GM06990 (cell line): ENCODE measurements at regions not wholly inside any gene's neighbourhood (a gene's known extent, or its start where the extent isn't known, plus 50 kb on each side); places are given as distances from the start of the nearest gene placed in this dataset.
"Not testable (repeated sequence)": the region's sequence is repeated elsewhere in the genome, so short reads cannot be mapped to it uniquely, and the experiment has no call there.

Source experiments
- DNase-seq: peaks from one replicate; pipeline ENCODE4 v3.0.0-alpha.2; 2011; ENCODE audit not compliant: insufficient read length; ENCODE audit errors: extremely low read depth
- H3K27me3 ChIP-seq: replicated peaks from 2 replicates; pipeline ENCODE4 v1.6.0; 2011; ENCODE audit warnings: low read length; ENCODE audit not compliant: control insufficient read depth, insufficient read depth
- H3K36me3 ChIP-seq: 2 replicates; pipeline ENCODE4 v1.5.1; 2011; ENCODE audit warnings: low read length; ENCODE audit not compliant: control insufficient read depth, insufficient read depth
- H3K4me3 ChIP-seq: replicated peaks from 2 replicates; pipeline ENCODE4 v1.5.1; 2011; ENCODE audit warnings: low read depth, mild to moderate bottlenecking, control low read depth, low read length
- CTCF ChIP-seq: IDR thresholded peaks from 2 replicates; pipeline ENCODE4 v1.5.1; 2011; ENCODE audit warnings: low read length, control low read depth, mild to moderate bottlenecking, inconsistent platforms; ENCODE audit not compliant: insufficient read depth, poor library complexity, severe bottlenecking

- no peak for DNase-seq
Measured at GRCh38 chr5:12095808-12096281, 191.6 kb upstream of the CTNND2 start.

GRCh38 chr5:12093586-12093985 lies 189.3 kb upstream of the CTNND2 start:
- no peak overlapping the region for H3K4me3 ChIP-seq
- H3K27me3 ChIP-seq, result no peaks in the 10 kb centered on the region
- DNase-seq, result no peak
- no peaks in the 10 kb centered on the region for H3K36me3 ChIP-seq
- TF ChIP-seq CTCF, result no peak

More at GRCh38 chr5:12095808-12096281, 191.6 kb upstream of the CTNND2 start:
- H3K27me3 ChIP-seq, result no peaks in the 10 kb centered on the region
- no peak for TF ChIP-seq CTCF
- no peaks in the 10 kb centered on the region for H3K36me3 ChIP-seq
- H3K4me3 ChIP-seq, result no peak overlapping the region

GRCh38 chr5:12080761-12081160 lies 176.5 kb upstream of the CTNND2 start:
- H3K27me3 ChIP-seq, result no peaks in the 10 kb centered on the region
- H3K36me3 ChIP-seq, result no peaks in the 10 kb centered on the region
- no peak overlapping the region for H3K4me3 ChIP-seq
- TF ChIP-seq CTCF, result no peak
- no peak for DNase-seq

- not testable (repeated sequence) for H3K36me3 ChIP-seq, DNase-seq, H3K27me3 ChIP-seq, H3K4me3 ChIP-seq
Measured at GRCh38 chr5:12078286-12078685, 174.0 kb upstream of the CTNND2 start.

GRCh38 chr5:12073426-12073825 lies 169.2 kb upstream of the CTNND2 start:
- H3K4me3 ChIP-seq, result no peak overlapping the region
- H3K27me3 ChIP-seq, result no peaks in the 10 kb centered on the region
- no peak for DNase-seq
- no peaks in the 10 kb centered on the region for H3K36me3 ChIP-seq
- no peak for TF ChIP-seq CTCF

- Histone ChIP-seq H3K36me3 (no peaks in the 10 kb centered on the region), H3K27me3 (no peaks in the 10 kb centered on the region), H3K4me3 (no peak overlapping the region)
- no peak for DNase-seq
- no peak for TF ChIP-seq CTCF
Measured at GRCh38 chr5:12072441-12072840, 168.2 kb upstream of the CTNND2 start.
